OCI-LY7 (cell line): ENCODE measurements at regions not wholly inside any gene's neighbourhood (a gene's known extent, or its start where the extent isn't known, plus 50 kb on each side); places are given as distances from the start of the nearest gene placed in this dataset.

ENCODE experiments used
- BruUV-seq: library from RNA; stranded (reverse); fragments of 400-500 nt; replicated peaks from 2 replicates; lab custom pipeline; 2021; lab: Mats Ljungman, UMichigan
- CTCF ChIA-PET: fragments of 300-600 bp; sonication (Branson Sonifier 250); formaldehyde crosslinking; loops from one replicate; lab custom pipeline; 2022; ENCODE audit warnings: antibody characterized with exemption; ENCODE audit not compliant: unreplicated experiment; lab: Charles Lee
- POLR2A ChIA-PET: fragments of 300-600 bp; sonication (Branson Sonifier 250); formaldehyde crosslinking; loops from one replicate; lab custom pipeline; 2022; ENCODE audit warnings: antibody characterized with exemption; lab: Charles Lee
- DNase-seq: peaks from one replicate; pipeline ENCODE4 v3.0.0-alpha.2; 2015; ENCODE audit warnings: low spot score
- H2AFZ ChIP-seq: fragments of 200-600 bp; sonication (generic), shearing (Covaris generic); 2 replicates; pipeline ENCODE4 v1.6.1; 2014; ENCODE audit warnings: mild to moderate bottlenecking, antibody characterized with exemption, low read length, moderate library complexity
- H3K27ac ChIP-seq: fragments of 200-600 bp; sonication (generic); 2 replicates; pipeline ENCODE4 v1.5.1; 2014; ENCODE audit warnings: mixed run types, low read depth, mild to moderate bottlenecking, moderate library complexity, low read length, inconsistent platforms; ENCODE audit not compliant: poor library complexity, severe bottlenecking
- H3K36me3 ChIP-seq: fragments of 200-600 bp; sonication (generic); 2 replicates; pipeline ENCODE4 v1.6.1; 2014; ENCODE audit warnings: mild to moderate bottlenecking, antibody characterized with exemption, low read length, moderate library complexity, mixed read lengths; ENCODE audit not compliant: insufficient read depth
- H3K4me1 ChIP-seq: fragments of 200-600 bp; sonication (generic); 2 replicates; pipeline ENCODE4 v1.5.1; 2014; ENCODE audit warnings: mild to moderate bottlenecking, low read length; ENCODE audit not compliant: insufficient read depth, poor library complexity, severe bottlenecking
- H3K4me2 ChIP-seq: fragments of 200-600 bp; sonication (generic); 2 replicates; pipeline ENCODE4 v1.6.1; 2014; ENCODE audit warnings: mild to moderate bottlenecking, low read length
- H3K4me3 ChIP-seq: fragments of 200-600 bp; sonication (generic); 2 replicates; pipeline ENCODE4 v1.5.1; 2014; ENCODE audit warnings: mild to moderate bottlenecking, low read depth, low read length; ENCODE audit not compliant: poor library complexity, severe bottlenecking
- H3K79me2 ChIP-seq: fragments of 200-600 bp; sonication (generic); 2 replicates; pipeline ENCODE4 v1.6.1; 2016; ENCODE audit warnings: low read depth, mild to moderate bottlenecking, low read length, moderate library complexity, mixed read lengths; ENCODE audit not compliant: insufficient read depth
- H3K9me2 ChIP-seq: fragments of 200-600 bp; sonication (generic); 2 replicates; pipeline ENCODE4 v1.6.1; 2016; ENCODE audit warnings: mild to moderate bottlenecking, low read length, mixed read lengths; ENCODE audit not compliant: insufficient read depth
- H3K9me3 ChIP-seq: fragments of 200-600 bp; sonication (generic); 2 replicates; pipeline ENCODE4 v1.6.1; 2014; ENCODE audit warnings: mild to moderate bottlenecking, mixed run types, low read length, mixed read lengths
- H4K20me1 ChIP-seq: fragments of 200-600 bp; sonication (generic); 2 replicates; pipeline ENCODE4 v1.6.1; 2014; ENCODE audit warnings: mild to moderate bottlenecking, antibody characterized with exemption, low read length, moderate library complexity, mixed read lengths; ENCODE audit not compliant: insufficient read depth
- CTCF ChIP-seq: fragments of 200-600 bp; sonication (generic); conservative IDR thresholded peaks from 2 replicates; pipeline ENCODE4 v1.5.1; 2014; ENCODE audit warnings: mild to moderate bottlenecking, antibody characterized with exemption, low read length, moderate library complexity, mixed read lengths
- EZH2phosphoT487 ChIP-seq: fragments of 200-600 bp; sonication (generic); IDR thresholded peaks from 2 replicates; pipeline ENCODE4 v1.6.1; 2018; ENCODE audit warnings: low read depth, borderline replicate concordance, mild to moderate bottlenecking, mixed run types, antibody characterized with exemption, low read length, moderate library complexity, mixed read lengths
- intact Hi-C: fragments of 100-400 bp; cut with micrococcal nuclease; formaldehyde crosslinking; loops from one replicate; pipeline ENCODE4 v1.10.0; 2022; ENCODE audit not compliant: unreplicated experiment

GRCh38 chr20:21840991-21841390, 135.5 kb downstream of the PAX1 start:
- no TSS peak for BruUV-seq
- H3K4me2 ChIP-seq = no peak overlapping the region
- no peaks in the 10 kb centered on the region for H3K79me2 ChIP-seq
- no peak for DNase-seq
- no peaks in the 10 kb centered on the region for H4K20me1 ChIP-seq
- POLR2A ChIA-PET = interaction anchor here (0.6 kb wide), 1 partner anchor 160 kb away, joined by 3 read pairs; no protein-coding TSS in a partner anchor
- CTCF ChIA-PET = interaction anchor here (0.7 kb wide), 1 partner anchor 874 kb away, joined by 3 read pairs; no protein-coding TSS in a partner anchor
- no peak overlapping the region for H3K27ac ChIP-seq
- TF ChIP-seq CTCF (no peak), EZH2phosphoT487 (no peak)
- H2AFZ ChIP-seq = no peak overlapping the region
- intact Hi-C loops = no loop called here
- H3K9me2 ChIP-seq = no peaks in the 10 kb centered on the region
- no peak overlapping the region for H3K4me3 ChIP-seq
- H3K36me3 ChIP-seq = no peaks in the 10 kb centered on the region
- H3K4me1 ChIP-seq = no peaks in the 10 kb centered on the region
- H3K9me3 ChIP-seq = no peaks in the 10 kb centered on the region

GRCh38 chr20:21839982-21840381, 134.5 kb downstream of the PAX1 start:
- Histone ChIP-seq H3K36me3 (no peaks in the 10 kb centered on the region), H3K4me1 (no peaks in the 10 kb centered on the region), H3K9me3 (no peaks in the 10 kb centered on the region), H2AFZ (no peak overlapping the region), H3K4me2 (no peak overlapping the region), H3K9me2 (no peaks in the 10 kb centered on the region), H3K4me3 (no peak overlapping the region), H3K27ac (no peak overlapping the region), H3K79me2 (no peaks in the 10 kb centered on the region), H4K20me1 (no peaks in the 10 kb centered on the region)
- DNase-seq = no peak
- TF ChIP-seq EZH2phosphoT487 (no peak), CTCF (no peak)
- ChIA-PET CTCF (no interaction called here), POLR2A (no interaction called here)
- intact Hi-C loops = no loop called here
- BruUV-seq = no TSS peak

- no peak overlapping the region for H3K27ac ChIP-seq
- no peak overlapping the region for H3K4me2 ChIP-seq
- TF ChIP-seq CTCF (no peak), EZH2phosphoT487 (no peak)
- H2AFZ ChIP-seq = no peak overlapping the region
- no peaks in the 10 kb centered on the region for H3K9me2 ChIP-seq
- no peaks in the 10 kb centered on the region for H3K9me3 ChIP-seq
- intact Hi-C loops = no loop called here
- DNase-seq = no peak
- ChIA-PET CTCF (no interaction called here), POLR2A (no interaction called here)
- BruUV-seq = no TSS peak
- no peaks in the 10 kb centered on the region for H3K36me3 ChIP-seq
- no peaks in the 10 kb centered on the region for H3K79me2 ChIP-seq
- H3K4me1 ChIP-seq = no peaks in the 10 kb centered on the region
- no peak overlapping the region for H3K4me3 ChIP-seq
- H4K20me1 ChIP-seq = no peaks in the 10 kb centered on the region
These were observed 130.9 kb downstream of the PAX1 start for GRCh38 chr20:21836346-21836745.
